ENCODE measurements at regions not wholly inside any gene's neighbourhood (a gene's known extent, or its start where the extent isn't known, plus 50 kb on each side); places are given as distances from the start of the nearest gene placed in this dataset.

GRCh38 chr7:113610572-113610971, 308.2 kb downstream of the PPP1R3A start:
- Histone ChIP-seq H3K9ac (no peak overlapping the region), H3K4me3 (ENCODE audit: low read depth in 2 of 2, low read length in 1 of 2) (no peak overlapping the region), H2AFZ (ENCODE audit: low read depth) (no peak overlapping the region), H3K4me2 (no peak overlapping the region), H3K79me2 (ENCODE audit: insufficient read depth) (no peaks in the 10 kb centered on the region), H3K27me3 (ENCODE audit: insufficient read depth) (no peaks in the 10 kb centered on the region), H3K4me1 (ENCODE audit: control insufficient read depth in 1 of 2, insufficient read depth in 2 of 2, low read depth in 1 of 2, low read length in 1 of 2) (no peaks in the 10 kb centered on the region), H3F3A (replicated peaks; ENCODE audit: insufficient read depth) (no peaks in the 10 kb centered on the region), H3K9me2 (peaks cover 5% of the 10 kb centered on the region; the same call in 1 of the 2 replicates), H3K27ac (ENCODE audit: low read depth in 2 of 2, low read length in 1 of 2) (no peak overlapping the region), H3K9me3 (no peaks in the 10 kb centered on the region), H3K36me3 (replicated peaks in 1 of 2; ENCODE audit: control insufficient read depth in 1 of 2, insufficient read depth in 2 of 2, low read length in 1 of 2) (no peaks in the 10 kb centered on the region), H4K20me1 (ENCODE audit: insufficient read depth) (no peaks in the 10 kb centered on the region)
- POLR2A ChIA-PET = no interaction called here
- TF ChIP-seq, protein P1, sequence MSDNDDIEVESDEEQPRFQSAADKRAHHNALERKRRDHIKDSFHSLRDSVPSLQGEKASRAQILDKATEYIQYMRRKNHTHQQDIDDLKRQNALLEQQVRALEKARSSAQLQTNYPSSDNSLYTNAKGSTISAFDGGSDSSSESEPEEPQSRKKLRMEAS (IDR thresholded peaks at IDR 0.05; ENCODE audit: low read depth) = no peak
- TF ChIP-seq TAF1 (IDR thresholded peaks at IDR 0.05; ENCODE audit: borderline replicate concordance, low read depth, low read length) (no peak), TEAD4 (IDR thresholded peaks at IDR 0.05; ENCODE audit: borderline replicate concordance, insufficient read depth) (no peak), USF1 (IDR thresholded peaks at IDR 0.05; ENCODE audit: borderline replicate concordance, low read depth) (no peak)
- DNase-seq = no peak
- CTCF ChIA-PET = no interaction called here
- WGBS (ENCODE audit: low lambda C conversion rate) = 18% methylated on average over 2 of the region's 2 CpGs

- DNase-seq = no peak
- TF ChIP-seq JUND (IDR thresholded peaks at IDR 0.05) (no peak), GABPA (IDR thresholded peaks at IDR 0.05; ENCODE audit: low read depth) (no peak), PBX3 (IDR thresholded peaks at IDR 0.05) (no peak), USF1 (IDR thresholded peaks at IDR 0.05; ENCODE audit: borderline replicate concordance, low read depth) (no peak), GATA2 (CRISPR knock-in tag; IDR thresholded peaks at IDR 0.05) (no peak), TAF1 (IDR thresholded peaks at IDR 0.05; ENCODE audit: borderline replicate concordance, low read depth, low read length) (no peak), TCF12 (IDR thresholded peaks at IDR 0.05) (no peak), SIN3A (IDR thresholded peaks at IDR 0.05; ENCODE audit: borderline replicate concordance, low read depth, low read length) (no peak), TEAD4 (IDR thresholded peaks at IDR 0.05; ENCODE audit: borderline replicate concordance, insufficient read depth) (no peak), NRF1 (IDR thresholded peaks at IDR 0.05; ENCODE audit: low read depth, low read length) (no peak), RCOR1 (IDR thresholded peaks at IDR 0.05; ENCODE audit: low read length) (no peak), RXRA (IDR thresholded peaks at IDR 0.05; ENCODE audit: borderline replicate concordance, low read depth) (no peak), MEF2A (IDR thresholded peaks at IDR 0.05; ENCODE audit: borderline replicate concordance, low read depth) (no peak)
- TF ChIP-seq, protein P2, sequence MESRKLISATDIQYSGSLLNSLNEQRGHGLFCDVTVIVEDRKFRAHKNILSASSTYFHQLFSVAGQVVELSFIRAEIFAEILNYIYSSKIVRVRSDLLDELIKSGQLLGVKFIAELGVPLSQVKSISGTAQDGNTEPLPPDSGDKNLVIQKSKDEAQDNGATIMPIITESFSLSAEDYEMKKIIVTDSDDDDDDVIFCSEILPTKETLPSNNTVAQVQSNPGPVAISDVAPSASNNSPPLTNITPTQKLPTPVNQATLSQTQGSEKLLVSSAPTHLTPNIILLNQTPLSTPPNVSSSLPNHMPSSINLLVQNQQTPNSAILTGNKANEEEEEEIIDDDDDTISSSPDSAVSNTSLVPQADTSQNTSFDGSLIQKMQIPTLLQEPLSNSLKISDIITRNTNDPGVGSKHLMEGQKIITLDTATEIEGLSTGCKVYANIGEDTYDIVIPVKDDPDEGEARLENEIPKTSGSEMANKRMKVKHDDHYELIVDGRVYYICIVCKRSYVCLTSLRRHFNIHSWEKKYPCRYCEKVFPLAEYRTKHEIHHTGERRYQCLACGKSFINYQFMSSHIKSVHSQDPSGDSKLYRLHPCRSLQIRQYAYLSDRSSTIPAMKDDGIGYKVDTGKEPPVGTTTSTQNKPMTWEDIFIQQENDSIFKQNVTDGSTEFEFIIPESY (IDR thresholded peaks at IDR 0.05; ENCODE audit: borderline replicate concordance, low read depth) = no peak
- no peak overlapping the region for H3K4me3 ChIP-seq (ENCODE audit: low read depth in 2 of 2, low read length in 1 of 2)
- no peaks in the 10 kb centered on the region for H3K4me1 ChIP-seq (ENCODE audit: control insufficient read depth in 1 of 2, insufficient read depth in 2 of 2, low read depth in 1 of 2, low read length in 1 of 2)
- no peaks in the 10 kb centered on the region for H4K20me1 ChIP-seq (ENCODE audit: insufficient read depth)
- ChIA-PET CTCF (interaction anchor here (0.7 to 0.9 kb wide), 2 partner anchors 12 to 13 kb away, joined by 3 read pairs; no protein-coding TSS in a partner anchor), POLR2A (no interaction called here)
- H3K9ac ChIP-seq = no peak overlapping the region
- no peaks in the 10 kb centered on the region for H3K36me3 ChIP-seq (replicated peaks in 1 of 2; ENCODE audit: control insufficient read depth in 1 of 2, insufficient read depth in 2 of 2, low read length in 1 of 2)
- no peaks in the 10 kb centered on the region for H3K79me2 ChIP-seq (ENCODE audit: insufficient read depth)
- H3F3A ChIP-seq (replicated peaks; ENCODE audit: insufficient read depth) = no peaks in the 10 kb centered on the region
- no peaks in the 10 kb centered on the region for H3K9me3 ChIP-seq
- no peak overlapping the region for H2AFZ ChIP-seq (ENCODE audit: low read depth)
- WGBS (ENCODE audit: low lambda C conversion rate) = 3% methylated on average over 1 of the region's 1 CpG
- H3K27ac ChIP-seq (ENCODE audit: low read depth in 2 of 2, low read length in 1 of 2) = no peak overlapping the region
- no peaks in the 10 kb centered on the region for H3K27me3 ChIP-seq (ENCODE audit: insufficient read depth)
- peaks cover 5% of the 10 kb centered on the region; the same call in 1 of the 2 replicates for H3K9me2 ChIP-seq
- no peak overlapping the region for H3K4me2 ChIP-seq
Measured at GRCh38 chr7:113608782-113609181, 310.0 kb downstream of the PPP1R3A start.
